ENCODE measurements at regions not wholly inside any gene's neighbourhood (a gene's known extent, or its start where the extent isn't known, plus 50 kb on each side); places are given as distances from the start of the nearest gene placed in this dataset.

DNA sequence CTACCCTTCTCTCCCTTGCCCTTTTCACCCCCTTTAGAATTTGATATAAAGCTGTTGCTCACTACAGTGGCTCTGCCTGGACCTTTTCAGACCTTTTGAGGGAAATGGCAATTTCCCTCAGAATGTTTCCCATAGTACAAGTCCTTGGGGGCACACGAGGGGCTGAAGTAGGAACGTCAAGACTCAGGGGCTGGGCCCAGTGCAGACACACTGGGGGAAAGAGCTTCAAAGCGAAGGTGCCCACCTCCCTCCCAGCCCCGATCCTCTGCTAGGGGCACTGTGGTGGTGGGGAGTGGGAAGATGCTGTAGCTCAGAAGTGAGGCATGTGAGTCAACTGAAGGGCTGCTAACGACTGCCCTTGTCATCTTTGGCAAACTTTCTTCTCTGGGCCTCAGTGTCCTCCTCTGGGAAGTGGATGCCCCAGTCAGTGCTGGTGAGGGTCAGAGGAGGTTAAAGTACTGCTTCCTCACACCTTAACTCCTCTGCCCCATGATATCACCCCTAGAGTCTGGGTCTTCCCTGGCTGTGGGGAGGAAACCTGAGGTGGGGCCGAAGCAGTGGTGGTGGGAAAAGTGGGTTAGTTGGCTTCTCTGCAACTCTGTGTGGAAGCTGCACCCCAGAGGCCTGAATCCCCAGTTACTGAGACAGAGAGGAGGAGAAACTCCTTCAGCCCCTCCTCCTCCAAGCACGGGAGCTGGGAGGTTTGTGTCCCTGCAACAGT, 425.3 kb upstream of the B3GAT1 start:
- no peak for TF ChIP-seq CTBP1 (IDR thresholded peaks at IDR 0.05; ENCODE audit: borderline replicate concordance)
- no peak for TF ChIP-seq SP1 (IDR thresholded peaks at IDR 0.05)
- TF ChIP-seq, protein P1, sequence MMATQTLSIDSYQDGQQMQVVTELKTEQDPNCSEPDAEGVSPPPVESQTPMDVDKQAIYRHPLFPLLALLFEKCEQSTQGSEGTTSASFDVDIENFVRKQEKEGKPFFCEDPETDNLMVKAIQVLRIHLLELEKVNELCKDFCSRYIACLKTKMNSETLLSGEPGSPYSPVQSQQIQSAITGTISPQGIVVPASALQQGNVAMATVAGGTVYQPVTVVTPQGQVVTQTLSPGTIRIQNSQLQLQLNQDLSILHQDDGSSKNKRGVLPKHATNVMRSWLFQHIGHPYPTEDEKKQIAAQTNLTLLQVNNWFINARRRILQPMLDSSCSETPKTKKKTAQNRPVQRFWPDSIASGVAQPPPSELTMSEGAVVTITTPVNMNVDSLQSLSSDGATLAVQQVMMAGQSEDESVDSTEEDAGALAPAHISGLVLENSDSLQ (IDR thresholded peaks at IDR 0.05), result no peak
- no peak for TF ChIP-seq LEF1 (IDR thresholded peaks at IDR 0.05; ENCODE audit: borderline replicate concordance)
- TF ChIP-seq BHLHE40 (IDR thresholded peaks at IDR 0.05; ENCODE audit: borderline replicate concordance), result no peak
- no peak for TF ChIP-seq L3MBTL2 (conservative IDR thresholded peaks at IDR 0.05)
- no peak for TF ChIP-seq FOXK2 (IDR thresholded peaks at IDR 0.05)
- TF ChIP-seq NFRKB (IDR thresholded peaks at IDR 0.05), result no peak
- no peak for TF ChIP-seq SUZ12 (IDR thresholded peaks at IDR 0.05)
- no peak for TF ChIP-seq ZNF384 (IDR thresholded peaks at IDR 0.05)
- TF ChIP-seq ELF4 (IDR thresholded peaks at IDR 0.05), result no peak
- no peak for TF ChIP-seq ARNT (IDR thresholded peaks at IDR 0.05)
- TF ChIP-seq HDGF (IDR thresholded peaks at IDR 0.05; ENCODE audit: borderline replicate concordance), result no peak
- no peak for TF ChIP-seq TARDBP (IDR thresholded peaks at IDR 0.05)
- no peak for TF ChIP-seq FOXA1 (IDR thresholded peaks at IDR 0.05)
- TF ChIP-seq FOXM1 (IDR thresholded peaks at IDR 0.05; ENCODE audit: borderline replicate concordance), result no peak
- DNase-seq (ENCODE audit: extremely low spot score), result no peak
- CTCF ChIA-PET, result no interaction called here
- POLR2A ChIA-PET, result no interaction called here

DNA sequence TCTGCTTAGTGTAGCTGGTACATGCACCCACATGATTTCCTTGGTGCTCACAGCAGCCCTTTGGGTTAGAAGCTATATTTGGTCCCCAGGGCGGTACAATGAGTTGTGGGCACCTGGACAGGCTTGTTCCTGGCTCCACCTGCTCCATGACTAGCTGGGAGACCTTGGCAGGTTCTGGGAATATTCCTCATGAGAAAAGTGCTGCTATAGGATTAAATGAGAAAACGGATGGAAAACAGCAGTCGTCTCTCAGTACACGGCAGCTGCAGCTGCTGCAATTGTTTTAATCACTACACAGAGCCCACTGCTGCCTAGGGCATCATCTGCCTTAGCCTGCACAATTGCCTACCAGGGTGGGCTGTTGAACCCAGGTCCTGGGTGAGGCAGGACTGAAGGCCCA, 424.5 kb upstream of the B3GAT1 start:
- CTCF ChIA-PET, result interaction anchor here (0.6 kb wide), 1 partner anchor 13 kb away, joined by 3 read pairs; no protein-coding TSS in a partner anchor
- POLR2A ChIA-PET, result no interaction called here
- TF ChIP-seq TARDBP (IDR thresholded peaks at IDR 0.05) (no peak), FOXK2 (IDR thresholded peaks at IDR 0.05) (no peak), HDGF (IDR thresholded peaks at IDR 0.05; ENCODE audit: borderline replicate concordance) (no peak), L3MBTL2 (conservative IDR thresholded peaks at IDR 0.05) (no peak), FOXA1 (IDR thresholded peaks at IDR 0.05) (no peak), CTBP1 (IDR thresholded peaks at IDR 0.05; ENCODE audit: borderline replicate concordance) (no peak), SUZ12 (IDR thresholded peaks at IDR 0.05) (no peak), LEF1 (IDR thresholded peaks at IDR 0.05; ENCODE audit: borderline replicate concordance) (no peak), ARNT (IDR thresholded peaks at IDR 0.05) (no peak), NFRKB (IDR thresholded peaks at IDR 0.05) (no peak), SP1 (IDR thresholded peaks at IDR 0.05) (no peak), FOXM1 (IDR thresholded peaks at IDR 0.05; ENCODE audit: borderline replicate concordance) (no peak), ZNF384 (IDR thresholded peaks at IDR 0.05) (no peak), BHLHE40 (IDR thresholded peaks at IDR 0.05; ENCODE audit: borderline replicate concordance) (no peak), ELF4 (IDR thresholded peaks at IDR 0.05) (no peak)
- TF ChIP-seq, protein P1 (IDR thresholded peaks at IDR 0.05), result no peak
- DNase-seq (ENCODE audit: extremely low spot score), result no peak

DNA sequence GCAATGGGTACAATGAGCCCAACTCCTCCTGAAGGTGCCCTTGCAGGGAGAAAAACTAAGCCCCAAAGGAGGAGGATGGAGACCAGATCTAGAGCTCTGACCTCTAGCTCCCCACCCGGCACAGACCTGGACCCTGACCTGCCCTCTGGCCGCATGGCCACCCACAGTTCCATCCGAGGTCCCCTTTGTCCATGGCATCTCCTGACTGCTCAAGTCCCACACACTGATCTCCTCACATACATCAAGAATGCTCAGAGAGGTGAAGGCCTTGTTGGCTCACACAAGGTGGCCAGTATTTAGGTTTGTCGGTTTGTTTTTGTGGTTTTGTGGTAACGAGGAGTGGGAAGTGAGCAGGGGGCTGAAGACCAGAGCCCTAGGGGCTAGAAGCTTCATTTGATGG, 423.5 kb upstream of the B3GAT1 start:
- DNase-seq (ENCODE audit: extremely low spot score), result no peak

DNA sequence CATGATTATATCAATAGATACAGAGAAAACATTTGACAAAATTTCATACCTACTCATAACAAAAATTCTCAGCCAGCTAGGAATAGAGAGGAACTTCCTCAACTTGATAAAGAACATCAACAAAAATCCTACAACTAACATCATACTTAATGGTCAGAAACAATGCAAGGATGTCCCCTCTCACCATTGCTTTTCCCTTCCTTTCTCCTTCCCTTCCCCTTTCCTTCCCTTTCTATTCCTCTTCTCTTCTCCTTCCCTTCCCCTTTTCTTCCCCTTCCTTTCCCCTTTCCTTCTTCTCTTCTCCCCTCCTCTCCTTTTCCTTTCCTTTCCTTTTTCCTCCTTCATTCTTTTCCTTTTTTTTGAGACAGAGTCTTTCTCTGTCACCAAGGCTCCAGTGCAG, 418.3 kb upstream of the B3GAT1 start:
- ChIA-PET POLR2A (no interaction called here), CTCF (no interaction called here)
- no peak for DNase-seq (ENCODE audit: extremely low spot score)
- TF ChIP-seq HDGF (IDR thresholded peaks at IDR 0.05; ENCODE audit: borderline replicate concordance), result no peak
- TF ChIP-seq FOXK2 (IDR thresholded peaks at IDR 0.05), result no peak
- no peak for TF ChIP-seq L3MBTL2 (conservative IDR thresholded peaks at IDR 0.05)
- TF ChIP-seq SP1 (IDR thresholded peaks at IDR 0.05), result no peak
- no peak for TF ChIP-seq LEF1 (IDR thresholded peaks at IDR 0.05; ENCODE audit: borderline replicate concordance)
- no peak for TF ChIP-seq NFRKB (IDR thresholded peaks at IDR 0.05)
- TF ChIP-seq TARDBP (IDR thresholded peaks at IDR 0.05), result no peak
- no peak for TF ChIP-seq CTBP1 (IDR thresholded peaks at IDR 0.05; ENCODE audit: borderline replicate concordance)
- TF ChIP-seq, protein P1 (IDR thresholded peaks at IDR 0.05), result no peak
- no peak for TF ChIP-seq FOXM1 (IDR thresholded peaks at IDR 0.05; ENCODE audit: borderline replicate concordance)
- no peak for TF ChIP-seq FOXA1 (IDR thresholded peaks at IDR 0.05)
- no peak for TF ChIP-seq ZNF384 (IDR thresholded peaks at IDR 0.05)
- TF ChIP-seq ARNT (IDR thresholded peaks at IDR 0.05), result no peak
- no peak for TF ChIP-seq ELF4 (IDR thresholded peaks at IDR 0.05)
- no peak for TF ChIP-seq SUZ12 (IDR thresholded peaks at IDR 0.05)
- no peak for TF ChIP-seq BHLHE40 (IDR thresholded peaks at IDR 0.05; ENCODE audit: borderline replicate concordance)

More for the DNA sequence above, 423.5 kb upstream of the B3GAT1 start:
- TF ChIP-seq ELF4 (IDR thresholded peaks at IDR 0.05) (no peak), SP1 (IDR thresholded peaks at IDR 0.05) (no peak), NFRKB (IDR thresholded peaks at IDR 0.05) (no peak), FOXK2 (IDR thresholded peaks at IDR 0.05) (no peak), FOXA1 (IDR thresholded peaks at IDR 0.05) (no peak), ARNT (IDR thresholded peaks at IDR 0.05) (no peak), HDGF (IDR thresholded peaks at IDR 0.05; ENCODE audit: borderline replicate concordance) (no peak), FOXM1 (IDR thresholded peaks at IDR 0.05; ENCODE audit: borderline replicate concordance) (no peak), L3MBTL2 (conservative IDR thresholded peaks at IDR 0.05) (no peak), ZNF384 (IDR thresholded peaks at IDR 0.05) (no peak), LEF1 (IDR thresholded peaks at IDR 0.05; ENCODE audit: borderline replicate concordance) (no peak), TARDBP (IDR thresholded peaks at IDR 0.05) (no peak), SUZ12 (IDR thresholded peaks at IDR 0.05) (no peak), CTBP1 (IDR thresholded peaks at IDR 0.05; ENCODE audit: borderline replicate concordance) (no peak), BHLHE40 (IDR thresholded peaks at IDR 0.05; ENCODE audit: borderline replicate concordance) (no peak)
- TF ChIP-seq, protein P1 (IDR thresholded peaks at IDR 0.05), result no peak
- ChIA-PET CTCF (no interaction called here), POLR2A (no interaction called here)

DNA sequence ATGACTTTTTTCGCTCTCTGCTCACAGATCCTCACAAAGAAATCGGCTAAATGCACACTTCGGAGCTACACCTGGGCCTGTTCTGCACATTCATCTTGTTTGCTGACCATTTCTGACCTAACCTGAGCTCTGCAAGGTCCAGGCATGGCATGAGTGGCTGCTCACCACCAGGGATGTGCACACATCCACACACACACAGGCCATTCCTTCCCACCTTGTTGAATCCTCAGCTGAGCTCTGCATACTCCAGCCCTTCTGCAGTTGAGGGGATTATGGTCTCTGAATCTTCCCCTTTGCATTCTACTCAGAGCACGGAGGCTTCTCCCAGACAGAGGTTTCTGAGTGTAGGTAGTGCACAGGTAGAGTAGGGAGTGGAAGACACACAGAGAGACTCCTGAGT, 411.9 kb upstream of the B3GAT1 start:
- ChIA-PET POLR2A (no interaction called here), CTCF (interaction anchor here (0.6 kb wide), 1 partner anchor 38 kb away, joined by 3 read pairs; no protein-coding TSS in a partner anchor)
- TF ChIP-seq CTBP1 (IDR thresholded peaks at IDR 0.05; ENCODE audit: borderline replicate concordance), result no peak
- no peak for TF ChIP-seq SP1 (IDR thresholded peaks at IDR 0.05)
- no peak for TF ChIP-seq NFRKB (IDR thresholded peaks at IDR 0.05)
- TF ChIP-seq HDGF (IDR thresholded peaks at IDR 0.05; ENCODE audit: borderline replicate concordance), result no peak
- DNase-seq (ENCODE audit: extremely low spot score), result no peak
